Hematopoietic multipotent progenitor cell treated with erythropoietin and hydrocortisone succinate and interleukin-3 and kit ligand, for 4 days (in vitro differentiated cells): ENCODE measurements at regions not wholly inside any gene's neighbourhood (a gene's known extent, or its start where the extent isn't known, plus 50 kb on each side); places are given as distances from the start of the nearest gene placed in this dataset.
"Not testable (repeated sequence)": the region's sequence is repeated elsewhere in the genome, so short reads cannot be mapped to it uniquely, and the experiment has no call there.

ENCODE experiments used
- DNase-seq: peaks from one replicate; pipeline ENCODE4 v3.0.0-alpha.2; 2015

- no peak for DNase-seq
These were observed 115.6 kb upstream of the OTOS start for GRCh38 chr2:240255811-240256703.

DNA sequence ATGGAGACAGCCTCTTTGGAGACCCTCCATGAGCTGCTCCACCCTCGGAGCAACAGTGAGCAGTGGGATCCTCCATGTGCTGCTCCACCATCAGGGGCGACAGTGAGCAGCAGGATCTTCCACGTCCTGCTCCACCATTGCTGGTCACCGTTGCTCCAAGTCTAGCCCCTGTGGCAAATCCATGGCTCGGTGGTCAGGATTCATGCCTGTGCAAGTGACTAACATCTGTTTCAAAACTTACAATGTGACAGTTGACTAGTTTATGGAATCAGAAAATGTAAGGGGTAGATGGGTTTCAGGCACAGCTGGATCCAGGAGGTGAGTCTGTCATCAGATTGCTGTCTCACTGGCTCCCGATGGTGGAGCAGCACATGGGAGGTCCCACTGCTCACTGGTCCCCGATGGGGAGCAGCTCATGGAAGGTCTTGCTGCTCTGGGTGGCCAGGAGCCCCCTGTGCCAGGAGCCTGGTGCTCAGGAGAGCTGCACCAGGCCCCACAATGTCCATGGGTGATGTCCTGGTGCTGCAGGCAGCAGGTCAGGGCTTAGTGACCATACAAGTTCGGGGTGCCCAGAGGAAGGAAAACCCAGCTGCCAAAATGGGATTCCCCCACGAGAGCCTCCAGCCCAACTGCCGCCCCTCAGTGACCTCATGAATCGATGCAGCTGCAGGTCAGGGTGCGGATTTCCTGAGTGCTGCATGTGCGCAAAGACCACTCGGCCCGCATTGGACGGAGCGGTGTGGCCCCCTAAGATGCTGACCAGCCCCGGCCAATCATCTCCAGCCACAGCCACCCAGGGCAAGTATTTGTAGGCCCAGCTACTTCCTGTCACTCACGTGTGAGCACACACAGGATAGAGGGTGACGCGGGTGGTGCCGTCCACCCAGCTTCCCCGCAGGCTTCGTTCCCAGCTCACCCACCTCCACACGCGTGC, 116.5 kb upstream of the OTOS start:
- DNase-seq, result no peak

DNA sequence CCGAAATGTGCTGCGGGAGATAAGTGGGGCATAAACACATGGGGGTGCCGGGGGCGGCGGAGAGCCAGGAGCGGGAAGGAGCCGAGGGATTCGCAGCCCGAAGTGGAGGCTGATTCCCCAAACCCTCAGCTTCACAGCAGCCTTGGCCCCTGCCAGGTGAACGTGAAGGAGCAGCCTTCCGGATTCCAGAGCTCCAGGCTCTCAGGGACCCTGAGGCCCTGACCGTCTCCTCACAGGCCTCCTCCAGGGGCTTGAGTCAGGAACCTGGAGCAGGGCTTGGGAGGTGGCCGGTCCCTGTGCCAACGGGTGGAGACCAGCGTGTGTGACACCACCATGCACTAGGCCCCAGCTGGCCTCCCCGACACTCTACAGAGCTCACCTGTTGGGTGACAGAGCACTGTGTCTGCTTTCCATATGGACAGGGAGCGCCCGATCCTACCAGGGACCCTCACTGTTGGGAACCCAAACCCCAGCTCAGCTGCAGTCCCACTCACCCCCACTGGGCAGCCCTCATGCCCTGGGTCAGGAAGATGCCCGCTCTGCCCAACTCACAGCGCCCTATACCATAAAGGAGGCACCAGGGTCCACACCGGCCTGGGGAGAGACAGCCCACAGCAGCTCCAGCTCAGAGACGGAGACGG, 117.6 kb upstream of the OTOS start:
- DNase-seq, result no peak

DNA sequence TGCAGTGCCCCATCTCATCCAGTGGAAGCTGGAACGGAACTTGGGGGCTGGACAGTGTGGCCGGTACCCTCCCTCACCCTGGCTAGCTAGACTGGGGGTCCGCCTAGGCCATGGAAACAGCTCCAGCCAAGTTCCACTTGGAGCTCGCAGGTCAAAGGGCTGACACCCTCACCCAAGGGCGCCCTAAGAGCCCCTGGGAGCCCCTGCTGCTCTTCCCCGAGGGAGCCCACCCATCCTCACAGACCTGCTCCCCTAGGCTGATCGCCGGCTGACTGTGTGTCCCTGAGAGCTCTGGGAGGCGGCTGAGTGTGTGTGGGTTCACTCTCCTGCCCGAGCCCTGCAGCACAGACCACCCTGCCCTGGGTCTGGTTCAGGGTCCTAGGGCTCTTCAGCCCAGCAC, 118.2 kb upstream of the OTOS start:
- no peak for DNase-seq

- DNase-seq, result no peak
These were observed 118.9 kb upstream of the OTOS start for GRCh38 chr2:240259201-240259923.

GRCh38 chr2:240259924-240260529, 119.6 kb upstream of the OTOS start:
- no peak for DNase-seq

- no peak for DNase-seq
These were observed 120.2 kb upstream of the OTOS start for GRCh38 chr2:240260664-240261063.

DNA sequence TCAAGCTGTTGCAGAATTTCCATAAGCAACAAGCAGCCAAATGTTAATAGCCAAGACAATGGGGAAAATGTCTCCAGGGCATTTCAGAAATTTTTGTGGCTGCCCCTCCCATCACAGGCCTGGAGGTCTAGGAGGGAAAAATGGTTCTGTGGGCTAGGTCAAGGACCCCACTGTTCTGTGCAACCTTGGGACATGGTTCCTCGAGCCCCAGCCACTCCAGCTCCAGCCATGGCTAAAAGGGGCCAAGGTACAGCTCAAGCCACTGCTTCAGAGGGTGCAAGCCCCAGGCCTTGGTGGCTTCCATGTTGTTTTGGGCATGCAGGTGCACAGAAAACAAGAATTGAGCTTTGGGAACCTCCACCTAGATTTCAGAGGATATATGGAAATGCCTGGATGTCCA, 122.1 kb upstream of the OTOS start:
- not testable (repeated sequence) for DNase-seq

DNA sequence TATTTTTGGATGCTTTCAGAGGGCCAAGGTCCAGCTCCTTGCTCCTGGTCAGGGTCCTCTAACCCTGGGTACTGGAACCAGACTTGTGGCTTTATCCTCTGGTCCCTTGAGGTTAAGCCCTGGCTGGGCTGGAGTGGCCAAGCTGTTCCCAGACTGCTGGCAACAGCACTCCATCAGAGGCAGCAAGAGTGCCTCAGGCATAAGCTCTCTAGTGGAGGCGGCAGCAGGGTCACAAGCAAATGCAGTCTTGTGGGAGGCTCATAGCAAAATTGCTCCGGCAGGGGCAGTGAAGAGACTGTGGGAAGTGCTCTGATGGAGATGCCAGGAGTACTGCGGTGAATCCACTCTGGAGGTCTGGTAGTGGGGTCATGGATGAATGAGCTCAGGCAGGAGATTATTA, 128.9 kb upstream of the OTOS start:
- DNase-seq, result no peak

DNA sequence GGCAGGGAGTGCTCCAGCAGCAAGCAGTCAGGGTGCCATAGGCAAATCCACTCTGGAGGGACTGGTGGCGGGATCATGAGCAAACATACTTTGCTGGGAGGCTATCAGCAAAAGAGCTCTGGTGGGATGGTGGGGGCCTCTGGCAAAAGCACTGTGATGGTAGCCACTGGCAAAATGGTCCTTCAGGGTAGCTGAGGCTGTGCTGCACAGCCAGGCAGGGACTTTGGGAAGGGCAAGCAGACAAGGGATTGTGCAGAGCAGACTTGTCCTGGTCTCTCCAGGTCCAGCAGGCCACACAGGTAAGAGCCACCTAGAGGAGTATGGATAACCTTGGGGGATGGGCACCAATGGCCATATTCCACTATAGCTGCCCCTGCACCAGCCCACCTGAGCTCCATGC, 129.4 kb upstream of the OTOS start:
- DNase-seq, result no peak

GRCh38 chr2:240271716-240272341, 131.4 kb upstream of the OTOS start:
- no peak for DNase-seq

DNA sequence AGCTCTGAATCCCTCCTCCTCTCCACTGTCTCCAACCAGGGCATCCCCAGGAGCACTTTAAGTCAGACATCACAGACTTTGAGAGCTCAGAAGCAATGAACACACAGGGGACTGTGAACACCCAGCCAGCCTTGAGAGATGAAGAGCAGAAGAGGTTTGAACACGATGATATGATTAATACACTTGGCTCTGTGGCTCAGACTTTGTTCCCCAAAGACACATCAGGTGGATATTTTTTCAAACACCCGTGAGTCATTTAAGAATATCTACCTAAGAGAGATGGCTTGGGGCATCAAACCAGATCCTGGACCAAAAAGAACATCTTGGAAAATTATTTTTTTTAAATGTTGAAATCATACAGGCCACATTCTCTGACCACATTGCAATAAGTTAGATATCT, 134.9 kb upstream of the OTOS start:
- DNase-seq, result no peak

- no peak for DNase-seq
These were observed 136.8 kb upstream of the OTOS start for GRCh38 chr2:240277073-240277806.

GRCh38 chr2:240277807-240278522, 137.5 kb upstream of the OTOS start:
- no peak for DNase-seq

GRCh38 chr2:240278661-240279060, 138.2 kb upstream of the OTOS start:
- DNase-seq, result no peak

DNA sequence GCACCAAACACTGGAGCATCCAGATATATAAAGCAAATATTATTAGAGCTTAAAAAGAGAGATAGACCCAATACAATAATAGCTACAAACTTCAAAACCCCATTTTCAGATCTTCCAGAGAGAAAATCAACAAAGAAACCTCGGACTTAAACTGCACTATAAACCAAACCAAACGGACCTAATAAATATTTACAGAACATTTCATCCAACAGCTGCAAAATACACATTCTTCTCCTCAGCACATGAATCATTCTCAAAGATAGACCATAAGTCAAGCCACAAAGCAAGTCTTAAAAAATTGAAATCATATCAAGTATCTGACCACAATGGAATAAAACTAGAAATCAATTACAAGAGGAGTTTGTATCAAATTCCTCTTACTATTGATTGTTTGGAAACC, 140.2 kb upstream of the OTOS start:
- no peak for DNase-seq

- DNase-seq, result no peak
These were observed 144.2 kb upstream of the OTOS start for GRCh38 chr2:240284503-240285259.

- DNase-seq, result no peak
These were observed 145.3 kb upstream of the OTOS start for GRCh38 chr2:240285725-240286124.

GRCh38 chr2:240286596-240286995, 146.1 kb upstream of the OTOS start:
- DNase-seq, result no peak

DNA sequence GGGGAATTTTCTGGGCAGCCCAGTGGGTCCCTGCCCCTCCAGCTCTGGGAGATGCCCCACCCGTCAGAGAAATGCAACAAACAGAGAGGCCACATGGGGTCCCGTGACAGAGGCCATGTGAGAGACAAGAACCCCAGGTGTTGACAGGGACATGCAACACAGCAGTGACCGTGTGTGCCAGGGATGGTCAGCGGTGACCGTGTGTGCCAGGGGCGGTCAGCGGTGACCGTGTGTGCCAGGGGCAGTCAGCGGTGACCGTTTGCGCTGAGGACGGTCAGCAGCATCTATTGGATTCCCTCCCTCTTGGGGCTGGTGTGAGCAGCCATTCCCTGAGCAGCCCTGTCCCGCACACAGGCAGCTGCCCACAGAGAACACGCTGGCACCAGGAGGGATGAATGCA, 146.6 kb upstream of the OTOS start:
- DNase-seq, result no peak
